GM19351 (cell line): ENCODE measurements at regions not wholly inside any gene's neighbourhood (a gene's known extent, or its start where the extent isn't known, plus 50 kb on each side); places are given as distances from the start of the nearest gene placed in this dataset.

Experiments
- ATAC-seq: cut with Tn5 transposase; IDR thresholded peaks from one replicate; pipeline ENCODE4 v1.9.1; 2021; ENCODE audit warnings: mild to moderate bottlenecking, moderate library complexity; ENCODE audit not compliant: unreplicated experiment

- ATAC-seq, result no peak
Measured at GRCh38 chr20:39225536-39225935, 263.4 kb downstream of the DHX35 start.

- ATAC-seq, result no peak
Measured at GRCh38 chr20:39222101-39222500, 260.0 kb downstream of the DHX35 start.

- ATAC-seq, result no peak
Measured at GRCh38 chr20:39216195-39216594, 254.1 kb downstream of the DHX35 start.

GRCh38 chr20:39214828-39215227 lies 252.7 kb downstream of the DHX35 start:
- ATAC-seq, result no peak

- no peak for ATAC-seq
Measured at GRCh38 chr20:39213476-39214145, 251.5 kb downstream of the DHX35 start.

GRCh38 chr20:39211060-39211748 lies 249.1 kb downstream of the DHX35 start:
- ATAC-seq, result no peak

GRCh38 chr20:39210341-39211036 lies 248.3 kb downstream of the DHX35 start:
- ATAC-seq, result no peak

- no peak for ATAC-seq
Measured at GRCh38 chr20:39206899-39207564, 244.9 kb downstream of the DHX35 start.

- no peak for ATAC-seq
Measured at GRCh38 chr20:39195582-39196021, 233.5 kb downstream of the DHX35 start.

- ATAC-seq, result no peak
Measured at GRCh38 chr20:39190666-39191570, 228.8 kb downstream of the DHX35 start.

GRCh38 chr20:39188266-39188765 lies 226.2 kb downstream of the DHX35 start:
- no peak for ATAC-seq

GRCh38 chr20:39181490-39181889 lies 219.3 kb downstream of the DHX35 start:
- ATAC-seq, result no peak

GRCh38 chr20:39176457-39176856 lies 214.3 kb downstream of the DHX35 start:
- ATAC-seq, result no peak

- no peak for ATAC-seq
Measured at GRCh38 chr20:39170896-39171463, 208.8 kb downstream of the DHX35 start.

- ATAC-seq, result no peak
Measured at GRCh38 chr20:39165099-39165498, 203.0 kb downstream of the DHX35 start.

- ATAC-seq, result no peak
Measured at GRCh38 chr20:39164642-39165041, 202.5 kb downstream of the DHX35 start.

GRCh38 chr20:39163993-39164392 lies 201.8 kb downstream of the DHX35 start:
- no peak for ATAC-seq

GRCh38 chr20:39161900-39162299 lies 199.8 kb downstream of the DHX35 start:
- ATAC-seq, result no peak

GRCh38 chr20:39155971-39156370 lies 193.8 kb downstream of the DHX35 start:
- no peak for ATAC-seq

GRCh38 chr20:39152742-39153141 lies 190.6 kb downstream of the DHX35 start:
- ATAC-seq, result no peak
